ENCODE measurements at regions not wholly inside any gene's neighbourhood (a gene's known extent, or its start where the extent isn't known, plus 50 kb on each side); places are given as distances from the start of the nearest gene placed in this dataset.

DNA sequence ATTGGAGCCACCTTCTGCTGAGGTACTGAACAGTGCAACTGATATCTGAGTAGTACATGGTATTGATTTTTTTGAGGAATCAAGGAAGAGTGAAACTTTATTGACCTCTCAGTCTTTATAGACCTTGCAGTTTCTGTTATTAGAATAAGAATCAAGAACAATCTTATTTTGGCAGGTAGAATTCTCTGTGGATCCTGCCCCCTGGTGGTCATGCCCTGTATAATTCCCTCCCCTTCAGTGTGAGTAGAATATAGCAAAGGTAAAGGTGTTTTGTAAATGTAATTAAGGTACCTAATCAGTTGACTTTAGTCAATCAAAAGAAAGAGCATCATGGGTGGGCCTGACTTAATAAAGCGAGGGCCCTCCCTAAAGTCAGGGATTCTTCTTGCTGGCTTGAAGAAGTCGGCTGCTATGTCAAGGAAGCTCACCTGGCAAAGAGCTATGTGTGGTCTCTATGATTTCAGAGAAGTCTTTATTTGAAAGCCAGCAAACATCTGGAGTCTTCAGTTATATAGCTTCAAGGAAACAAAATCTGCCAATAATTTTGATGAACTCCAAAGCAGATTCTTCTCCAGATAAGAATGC is 142.8 kb downstream of the LSM5 start:
- DNase-seq (ENCODE audit: low read depth, low spot score): no peak

DNA sequence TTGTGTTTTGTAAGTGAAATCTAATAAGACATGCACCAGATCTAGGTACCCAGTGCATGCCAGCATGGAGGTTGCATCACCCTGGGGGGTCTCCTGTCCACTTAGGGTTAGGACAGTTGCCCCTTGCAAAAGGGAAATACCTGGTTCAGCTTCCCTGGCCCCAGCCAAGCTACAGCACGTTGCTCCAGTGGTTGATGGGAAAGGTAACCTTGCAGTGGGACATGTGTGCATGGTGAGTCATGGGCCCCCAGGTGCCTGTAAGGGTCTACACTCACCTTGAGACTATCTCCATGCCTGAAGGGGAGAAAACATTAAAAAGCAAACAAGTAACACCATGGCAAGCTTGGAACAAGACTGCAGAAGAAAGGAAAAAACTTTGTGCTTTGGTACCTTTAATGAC is 143.9 kb downstream of the LSM5 start:
- DNase-seq (ENCODE audit: low read depth, low spot score): no peak

DNA sequence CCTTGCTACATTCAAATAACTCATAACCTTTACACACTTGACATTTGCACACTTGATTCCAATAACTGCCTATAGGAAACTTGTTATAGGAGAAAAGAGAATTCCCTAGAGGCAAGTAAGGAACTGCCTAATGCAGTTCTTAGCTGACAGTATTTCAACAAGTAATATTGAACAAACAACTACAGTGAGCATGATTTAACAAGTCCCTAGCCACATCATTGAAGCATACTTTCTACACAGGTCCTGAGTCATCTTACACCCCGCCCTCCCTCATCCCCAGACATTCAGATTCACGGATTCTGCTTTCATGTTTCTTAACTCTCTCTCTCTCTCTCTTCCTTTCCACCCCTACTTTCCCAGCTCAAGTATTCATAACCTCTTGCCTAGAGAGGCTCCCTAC is 153.5 kb downstream of the LSM5 start:
- DNase-seq (ENCODE audit: low read depth, low spot score): no peak

DNA sequence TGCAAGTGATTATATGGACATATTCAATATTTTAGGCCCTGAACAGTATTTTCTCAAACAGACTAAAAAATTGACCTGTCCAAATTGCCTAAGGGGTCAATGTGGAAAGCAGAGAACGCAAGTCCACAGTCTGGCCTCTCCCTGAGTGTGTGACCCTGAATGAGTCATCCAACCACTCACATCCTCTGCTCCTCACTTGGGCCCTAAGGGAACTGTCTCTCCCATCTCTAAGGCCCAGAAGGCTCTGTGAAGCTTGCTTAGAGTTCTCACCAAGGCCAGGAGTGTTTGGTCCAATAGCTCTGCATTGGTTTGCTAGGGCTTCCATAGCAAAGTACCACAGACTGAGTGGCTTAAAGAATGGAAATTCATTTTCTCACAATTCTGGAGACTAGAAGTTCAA is 155.1 kb downstream of the LSM5 start:
- DNase-seq (ENCODE audit: low read depth, low spot score): no peak

DNA sequence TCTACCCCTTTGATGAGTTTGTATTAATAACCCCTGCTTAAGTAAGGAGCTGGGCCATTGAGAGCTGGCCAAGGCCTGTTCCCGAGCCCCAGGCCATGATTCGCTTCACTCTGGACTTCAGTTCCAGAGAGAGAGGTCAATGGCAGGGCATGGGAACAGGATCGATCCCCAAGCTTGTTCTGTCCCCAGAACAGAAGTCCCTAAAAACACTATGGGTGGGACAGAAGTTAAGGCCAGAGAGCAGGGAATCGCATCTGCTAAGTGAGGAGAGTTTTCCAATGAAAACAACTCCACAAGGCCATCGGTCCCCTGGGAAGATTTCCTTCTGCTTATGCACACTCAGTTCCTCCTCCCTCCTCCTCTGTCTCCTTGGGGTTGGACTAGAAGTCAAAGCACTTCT is 159.6 kb downstream of the LSM5 start:
- no peak for DNase-seq (ENCODE audit: low read depth, low spot score)

DNA sequence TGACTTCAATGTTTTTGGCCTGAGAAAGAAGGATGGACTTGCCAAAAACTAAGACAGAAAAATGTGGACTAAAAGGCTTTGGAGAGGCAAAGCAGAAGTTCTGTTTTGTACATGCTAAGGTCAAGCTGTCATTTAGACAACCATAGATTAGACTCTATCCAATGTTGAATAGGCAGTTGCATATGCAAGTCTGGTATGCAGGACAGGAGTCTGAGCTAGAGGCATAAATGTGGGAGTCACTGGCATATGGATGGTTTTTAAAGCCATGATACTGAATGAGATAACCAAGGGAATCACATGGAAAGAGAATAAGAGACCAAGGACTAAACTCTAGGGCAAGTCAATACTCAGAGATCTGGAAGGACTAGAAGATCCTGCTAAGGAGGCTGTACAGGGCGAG is 164.1 kb downstream of the LSM5 start:
- no peak for DNase-seq (ENCODE audit: low read depth, low spot score)

DNA sequence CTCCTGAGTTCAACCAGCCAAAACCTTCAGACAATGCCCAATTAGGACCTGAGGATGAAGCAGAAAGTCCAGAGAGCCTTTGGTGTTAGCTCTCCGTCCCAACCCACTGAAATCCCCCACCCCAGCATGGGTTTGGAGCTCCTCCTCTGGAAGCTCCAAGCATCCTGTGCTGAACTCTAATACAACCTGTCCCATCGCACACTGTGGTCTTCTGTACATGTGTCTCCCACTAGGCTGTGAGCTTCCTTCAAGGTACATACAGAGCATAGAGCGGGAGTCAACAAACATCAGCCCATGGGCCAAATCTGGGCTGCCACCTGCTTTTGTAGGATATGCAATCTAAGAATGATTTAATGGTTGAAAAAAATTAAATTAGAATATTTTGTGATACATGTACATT is 166.5 kb downstream of the LSM5 start:
- DNase-seq (ENCODE audit: low read depth, low spot score): no peak

DNA sequence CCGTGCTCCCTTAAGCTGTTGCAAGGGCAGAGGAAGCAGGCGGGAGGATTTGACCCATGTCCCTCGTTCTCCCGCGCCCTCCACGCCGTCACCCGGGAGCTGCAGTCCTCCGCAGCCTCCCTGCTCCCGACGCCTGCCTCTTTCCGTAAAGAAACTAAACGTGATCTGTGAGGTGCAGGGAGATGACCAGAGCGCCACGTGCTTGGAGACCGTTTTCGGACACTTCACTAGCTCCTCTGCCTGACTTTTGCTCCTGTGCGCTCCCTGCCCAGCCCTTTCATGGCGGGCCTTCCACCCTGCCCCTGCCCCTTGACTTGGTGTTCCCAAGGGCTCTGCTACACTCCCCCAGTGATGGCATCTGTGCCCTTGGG is 171.2 kb downstream of the LSM5 start:
- no peak for DNase-seq (ENCODE audit: low read depth, low spot score)

DNA sequence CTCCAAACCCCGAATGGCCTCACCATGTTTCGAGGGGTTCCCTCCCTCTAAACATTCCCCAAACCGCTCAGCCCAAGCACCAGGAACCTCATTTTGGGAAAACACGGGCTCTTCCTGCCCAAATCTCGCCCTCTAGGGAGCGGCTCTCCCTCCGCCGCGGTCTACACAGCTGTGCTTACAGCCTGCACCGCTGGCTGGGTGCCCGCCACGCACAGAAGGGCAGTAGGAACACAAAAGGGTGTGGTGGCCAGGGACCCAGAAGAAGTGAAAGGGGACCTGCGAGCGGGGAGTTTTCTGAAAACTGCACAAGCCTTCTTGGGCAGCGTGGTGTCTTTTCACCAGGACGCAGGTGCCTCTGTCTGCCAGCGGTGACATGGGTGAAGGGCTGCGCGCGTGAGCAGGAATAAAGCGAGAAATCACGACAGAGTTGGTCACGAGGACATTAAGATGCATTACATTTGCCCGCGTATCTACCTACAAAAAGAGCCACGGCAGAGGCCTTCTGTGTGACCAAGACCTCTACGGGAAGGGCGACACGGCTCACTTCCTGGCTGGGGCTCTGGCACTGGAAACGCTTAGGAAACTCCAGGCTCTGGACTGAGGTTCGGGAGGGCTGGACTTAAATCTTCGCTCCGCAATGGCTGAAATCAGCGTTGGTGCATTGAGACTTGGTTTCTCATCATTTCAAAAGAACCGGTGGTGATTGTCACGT is 171.7 kb downstream of the LSM5 start:
- DNase-seq (ENCODE audit: low read depth, low spot score): no peak

DNA sequence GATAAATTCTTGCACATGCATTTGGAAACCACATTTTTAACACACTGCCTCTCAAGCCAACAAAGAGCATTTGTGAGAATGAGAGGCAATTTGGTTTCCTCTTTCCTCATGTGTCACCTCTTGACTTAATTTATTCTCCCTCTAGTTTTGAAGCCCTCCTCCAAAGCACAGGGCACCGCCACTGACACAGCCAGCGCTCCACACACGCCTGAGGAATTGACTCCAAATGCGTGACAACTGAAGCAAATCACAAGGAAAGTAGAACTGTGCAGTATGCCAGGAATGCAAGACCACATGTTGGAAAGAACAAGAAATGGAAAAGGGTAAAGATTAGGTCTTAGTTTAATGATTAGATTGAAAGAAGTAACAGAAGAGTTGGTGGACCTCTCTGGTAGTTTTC is 173.3 kb downstream of the LSM5 start:
- no peak for DNase-seq (ENCODE audit: low read depth, low spot score)

DNA sequence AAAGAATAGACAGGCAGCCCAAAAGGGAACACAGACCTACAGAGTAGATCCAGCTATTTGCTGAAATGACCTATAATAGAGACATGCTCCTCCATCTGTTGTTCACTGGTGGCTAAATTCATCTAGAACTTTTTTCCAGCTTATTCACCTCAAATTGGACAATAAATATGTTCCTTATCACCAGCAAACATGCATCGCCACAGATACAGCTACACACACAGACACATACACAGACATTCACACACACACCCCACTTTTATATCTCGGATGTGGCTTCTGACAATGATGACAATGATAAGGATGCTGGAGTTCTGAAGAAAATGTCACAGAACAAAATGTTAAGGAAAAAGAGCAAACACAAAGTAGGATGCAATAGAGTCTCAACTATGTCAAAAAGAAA is 175.4 kb downstream of the LSM5 start:
- no peak for DNase-seq (ENCODE audit: low read depth, low spot score)

DNA sequence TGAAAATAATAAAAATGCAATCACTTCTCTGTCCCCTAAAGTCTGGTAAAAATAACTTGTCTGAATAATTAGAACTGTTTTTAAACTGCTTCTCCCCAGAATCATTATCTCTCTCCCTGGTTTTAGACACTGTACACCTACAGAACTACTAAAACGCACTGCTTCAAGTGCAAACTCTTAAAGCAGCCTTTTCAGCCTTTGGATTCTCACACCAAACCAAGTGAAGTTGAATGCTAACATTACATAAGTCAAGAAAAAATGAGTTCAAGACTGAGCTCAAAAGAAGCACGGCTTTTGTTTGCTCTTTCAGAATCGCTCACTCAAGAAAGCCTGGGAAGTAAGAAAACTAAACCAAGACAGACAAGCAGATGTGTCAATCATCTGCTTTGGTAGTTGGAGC is 188.8 kb downstream of the LSM5 start:
- no peak for DNase-seq (ENCODE audit: low read depth, low spot score)

DNA sequence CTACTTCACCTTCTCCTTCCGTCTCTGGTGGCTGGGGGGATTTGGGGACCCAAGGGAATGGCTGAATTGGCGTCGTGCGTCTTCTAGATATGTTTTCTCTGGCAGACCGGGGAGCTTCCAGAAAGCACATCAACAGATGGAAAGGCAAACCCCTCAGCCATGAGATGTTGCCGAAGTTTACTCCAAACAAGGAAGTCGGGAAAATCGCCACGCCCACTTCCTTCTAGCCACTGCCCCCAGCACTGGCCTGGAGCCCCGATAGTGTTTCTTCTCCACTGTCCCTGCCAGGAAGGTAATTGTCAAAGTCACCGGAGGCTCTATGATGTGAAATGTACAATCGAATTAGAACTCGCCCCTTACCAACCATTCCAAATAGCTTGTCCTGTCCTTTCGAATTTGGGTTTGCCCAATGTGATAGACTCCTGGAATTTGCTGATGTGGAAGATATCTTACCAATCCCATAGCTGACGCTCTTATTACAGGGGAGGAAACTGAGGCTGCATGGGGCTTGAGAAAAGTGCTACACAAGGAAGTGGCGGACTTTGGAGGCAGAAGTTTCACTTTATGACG is 191.0 kb downstream of the LSM5 start:
- DNase-seq (ENCODE audit: low read depth, low spot score): peak; percentile 20

DNA sequence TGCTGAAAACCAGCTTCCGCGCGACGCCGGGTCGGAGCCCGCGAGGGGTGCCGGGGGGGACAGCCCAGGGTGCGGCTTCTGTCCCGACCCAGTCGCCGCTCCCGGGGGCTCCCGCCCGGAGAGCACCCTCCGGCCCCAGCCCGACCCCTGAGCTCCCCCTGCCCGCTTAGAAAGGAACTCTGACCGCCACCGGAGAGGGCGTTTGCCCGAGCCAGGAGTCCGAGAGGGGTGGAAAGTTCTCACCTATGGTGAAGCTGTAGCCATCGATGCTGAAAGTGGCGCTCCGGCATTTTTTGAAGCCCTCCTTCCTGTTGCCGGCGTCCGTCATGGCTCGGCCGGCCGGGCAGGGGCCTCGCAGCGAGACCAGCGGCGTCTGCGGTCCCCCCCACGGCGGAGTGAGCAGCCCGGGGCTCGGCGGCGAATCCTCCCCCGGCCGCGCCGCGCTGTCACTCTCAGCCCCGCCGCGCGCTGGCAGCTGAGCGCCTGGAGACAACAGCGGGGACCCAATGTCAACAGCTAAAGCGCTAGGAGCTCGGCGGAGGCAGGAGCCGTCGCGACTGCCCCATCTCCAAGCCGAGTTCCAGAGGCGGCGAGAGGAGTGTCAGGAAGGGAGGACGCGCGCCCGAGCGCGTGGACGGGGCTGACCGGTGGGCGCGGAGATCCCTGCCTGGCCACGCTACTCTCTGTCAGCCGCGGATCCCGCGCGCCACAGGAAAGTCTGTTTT is 191.6 kb downstream of the LSM5 start:
- no peak for DNase-seq (ENCODE audit: low read depth, low spot score)

DNA sequence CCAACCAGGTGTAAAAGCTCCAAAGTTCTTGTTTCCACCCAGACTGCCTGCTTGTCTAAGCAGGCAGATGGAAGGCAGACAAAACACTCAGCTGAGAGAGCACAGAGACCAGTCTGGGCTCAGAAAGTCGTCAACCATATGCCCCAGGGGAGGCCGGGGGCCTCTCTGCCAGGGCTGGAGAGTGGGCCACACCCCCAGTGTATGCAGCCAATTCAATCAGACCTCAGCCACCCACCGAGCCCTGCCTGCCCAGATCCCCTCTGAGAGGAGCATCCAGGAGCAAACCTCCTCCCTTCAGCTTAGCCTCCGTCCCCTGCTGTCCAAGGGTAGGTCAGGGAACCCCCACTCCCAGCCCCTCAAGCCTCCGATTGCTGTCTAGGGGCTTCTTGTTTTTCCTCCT is 196.3 kb downstream of the LSM5 start:
- no peak for DNase-seq (ENCODE audit: low read depth, low spot score)

DNA sequence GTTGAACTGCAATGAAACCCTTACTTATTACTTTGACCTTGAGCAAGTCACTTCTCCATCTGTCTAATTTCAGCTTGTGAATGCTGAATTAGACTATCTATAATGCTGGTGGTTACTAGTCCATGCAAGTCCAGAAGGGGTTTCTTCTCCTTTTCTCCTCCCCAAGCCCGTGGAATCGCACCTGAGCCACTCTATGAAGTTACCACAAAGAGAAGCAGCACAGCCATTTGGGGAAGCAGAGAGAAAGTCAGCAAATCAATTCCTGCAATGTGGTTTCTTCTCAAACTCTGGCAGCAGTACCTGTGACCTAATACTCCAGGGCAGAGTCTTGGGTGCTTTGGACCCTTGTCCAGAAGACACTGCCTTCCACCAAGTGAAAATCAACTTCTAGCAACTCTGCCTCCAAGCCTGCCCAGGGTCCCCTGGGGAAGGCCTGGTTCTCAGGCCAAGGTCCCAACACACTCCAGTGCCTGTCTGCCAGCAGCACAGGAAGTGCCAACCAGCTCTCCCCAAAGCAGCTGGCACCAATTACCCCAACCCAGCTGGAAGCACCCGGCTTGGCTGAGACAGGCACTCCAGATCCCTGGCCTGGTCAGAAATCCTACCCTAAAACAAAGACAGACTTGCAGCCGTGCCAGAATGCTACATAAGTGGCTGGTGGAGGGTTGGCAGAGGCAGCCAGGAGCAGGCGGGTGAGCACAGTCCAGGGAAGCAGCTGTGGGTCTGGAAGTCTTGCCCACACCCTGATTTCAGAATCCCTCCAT is 200.3 kb downstream of the LSM5 start:
- DNase-seq (ENCODE audit: low read depth, low spot score): no peak

DNA sequence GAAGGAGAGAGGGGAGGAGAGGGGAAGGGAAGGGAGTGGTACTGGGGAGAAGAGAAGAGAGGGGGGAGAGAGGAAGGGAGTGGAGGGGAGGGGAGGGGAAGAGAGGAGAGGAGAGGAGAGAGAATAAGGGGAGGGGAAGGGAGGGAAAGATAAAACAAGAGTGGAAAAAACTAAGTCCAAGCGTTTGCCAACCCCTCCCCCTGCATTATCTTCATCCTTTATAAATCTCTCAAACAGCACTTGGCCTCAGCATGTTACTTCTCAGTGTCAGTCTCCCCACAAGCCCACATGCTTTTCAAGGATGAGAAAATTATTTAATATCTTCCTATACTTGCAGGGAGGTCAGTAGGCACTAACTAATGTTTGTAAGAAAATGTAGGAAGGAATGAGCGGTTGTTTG is 204.5 kb downstream of the LSM5 start:
- no peak for DNase-seq (ENCODE audit: low read depth, low spot score)

DNA sequence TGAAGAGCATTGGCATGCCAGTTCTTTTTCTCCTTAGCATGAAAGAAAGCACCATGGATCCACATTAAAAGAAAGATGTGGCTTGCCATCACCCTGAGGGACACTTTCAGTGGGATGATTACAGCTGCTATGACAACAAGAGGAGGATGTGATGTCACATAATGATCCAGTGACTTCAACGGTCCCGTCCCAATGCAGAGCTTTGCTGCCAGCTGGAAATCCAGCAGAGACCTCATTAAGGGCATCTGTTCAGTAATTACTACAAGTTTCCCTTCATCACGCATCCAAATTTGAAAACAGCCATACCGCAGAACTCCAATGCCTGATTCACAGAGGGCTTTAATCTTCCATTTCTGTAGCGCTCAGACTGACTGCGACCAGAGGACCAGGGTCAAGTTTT is 206.6 kb downstream of the LSM5 start:
- DNase-seq (ENCODE audit: low read depth, low spot score): no peak

DNA sequence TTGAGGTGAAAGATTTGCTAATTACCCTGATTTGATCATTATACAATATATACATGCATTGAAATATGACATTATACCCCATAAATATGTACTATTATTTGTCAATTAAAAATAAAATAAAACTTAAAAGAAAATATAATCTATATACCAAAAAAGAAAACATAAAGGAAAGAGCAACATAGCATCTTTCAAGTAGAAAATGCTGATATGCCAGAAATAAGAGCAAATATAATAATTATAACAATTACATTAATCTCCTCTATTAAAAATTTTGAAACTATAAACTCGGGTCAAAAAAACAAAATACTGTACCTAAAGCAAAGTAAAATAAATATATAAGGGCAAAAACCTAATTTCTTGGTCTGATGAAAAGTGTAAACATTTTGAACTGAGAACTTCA is 209.3 kb upstream of the PDE1C start:
- no peak for DNase-seq (ENCODE audit: low read depth, low spot score)

DNA sequence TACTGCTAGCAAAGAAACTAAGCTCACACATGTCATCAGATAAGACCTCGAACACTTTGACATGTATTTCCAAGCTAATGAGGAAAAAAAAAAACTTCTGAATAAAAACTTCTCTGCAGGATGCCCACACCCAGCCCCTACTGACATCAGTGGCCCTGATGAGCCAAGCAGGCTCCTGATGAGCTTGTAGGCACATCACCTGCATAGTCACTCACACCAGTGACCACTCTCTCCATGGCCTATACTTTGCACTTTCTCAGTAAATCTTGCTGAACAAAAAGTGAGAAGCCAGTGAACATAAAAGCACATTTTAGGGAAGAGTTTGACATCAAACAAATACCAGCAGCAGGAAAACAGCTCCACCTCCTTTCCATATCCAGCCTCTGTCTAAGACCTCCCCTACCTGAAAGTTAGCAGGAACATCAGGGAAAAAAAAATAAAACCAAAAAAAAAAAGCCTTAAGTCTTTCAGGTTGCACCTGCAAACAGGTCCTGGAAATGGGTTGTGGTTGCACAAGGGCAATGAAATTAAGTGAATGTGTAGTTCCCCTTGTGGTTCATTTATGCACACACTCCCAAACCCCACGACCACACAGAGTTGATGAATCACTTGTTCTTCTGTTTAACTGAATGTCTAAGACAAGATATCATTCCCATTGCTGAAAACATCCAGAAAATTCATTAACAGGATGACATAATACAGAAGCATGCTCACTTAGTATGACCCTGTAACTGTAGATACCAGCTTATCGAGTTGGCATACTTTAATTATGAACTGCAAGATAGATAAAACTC is 205.2 kb upstream of the PDE1C start:
- no peak for DNase-seq (ENCODE audit: low read depth, low spot score)

DNA sequence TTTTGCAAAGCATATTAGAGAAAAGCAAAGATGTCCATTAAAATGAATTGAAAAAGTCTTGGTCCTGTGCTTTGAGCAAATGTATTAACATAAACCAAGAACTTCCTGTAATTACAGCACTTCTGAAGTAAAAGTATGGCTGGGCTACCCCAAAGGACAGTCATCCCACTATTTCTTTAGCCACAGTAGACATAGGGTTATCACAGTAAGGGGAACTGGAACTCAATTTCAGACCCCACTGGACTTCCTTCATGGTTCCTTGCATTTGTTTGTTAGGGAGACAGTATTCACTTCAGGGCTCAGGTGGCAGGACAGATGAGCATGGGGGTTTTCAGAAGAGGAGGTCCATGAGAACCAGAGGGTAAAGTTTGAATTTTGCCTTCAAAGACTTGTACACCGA is 203.1 kb upstream of the PDE1C start:
- no peak for DNase-seq (ENCODE audit: low read depth, low spot score)

Data from iPS DF 19.7 (cell line).